ENCODE measurements at regions not wholly inside any gene's neighbourhood (a gene's known extent, or its start where the extent isn't known, plus 50 kb on each side); places are given as distances from the start of the nearest gene placed in this dataset.
"Not testable (repeated sequence)": the region's sequence is repeated elsewhere in the genome, so short reads cannot be mapped to it uniquely, and the experiment has no call there.

DNA sequence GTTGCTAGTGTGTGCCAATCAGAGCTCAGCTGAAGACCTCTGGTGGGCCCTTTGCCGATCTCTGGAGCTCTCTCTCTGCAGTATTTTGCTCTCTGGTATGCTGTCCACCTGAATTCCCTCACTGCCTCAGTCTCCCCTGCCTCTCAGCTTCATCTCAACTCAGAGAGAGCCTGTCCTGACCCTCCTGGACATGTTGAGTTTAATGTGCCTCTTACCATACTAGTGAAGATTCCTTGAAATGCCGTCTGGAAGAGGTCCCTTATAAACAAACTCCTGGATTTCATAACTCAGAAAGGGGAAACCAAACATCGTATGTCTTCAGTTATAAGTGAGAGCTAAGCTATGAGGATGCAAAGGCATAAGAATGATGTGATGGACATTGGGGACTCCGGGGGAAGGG is 231.1 kb upstream of the ZNF217 start:
- 75 to 82% methylated on average over 4 of the region's 4 CpGs for WGBS, 2 donors
- peaks cover 0 to 5% (median 0%) of the 10 kb centered on the region in 4 donors for H3K9me3 ChIP-seq
- peak overlapping the region in 1 of 4 donors; percentile 0 for H3K27ac ChIP-seq
- TF ChIP-seq EP300 (IDR thresholded peaks at IDR 0.05) (no peak), POLR2A (IDR thresholded peaks at IDR 0.05) (no peak)
- TF ChIP-seq, protein P1, sequence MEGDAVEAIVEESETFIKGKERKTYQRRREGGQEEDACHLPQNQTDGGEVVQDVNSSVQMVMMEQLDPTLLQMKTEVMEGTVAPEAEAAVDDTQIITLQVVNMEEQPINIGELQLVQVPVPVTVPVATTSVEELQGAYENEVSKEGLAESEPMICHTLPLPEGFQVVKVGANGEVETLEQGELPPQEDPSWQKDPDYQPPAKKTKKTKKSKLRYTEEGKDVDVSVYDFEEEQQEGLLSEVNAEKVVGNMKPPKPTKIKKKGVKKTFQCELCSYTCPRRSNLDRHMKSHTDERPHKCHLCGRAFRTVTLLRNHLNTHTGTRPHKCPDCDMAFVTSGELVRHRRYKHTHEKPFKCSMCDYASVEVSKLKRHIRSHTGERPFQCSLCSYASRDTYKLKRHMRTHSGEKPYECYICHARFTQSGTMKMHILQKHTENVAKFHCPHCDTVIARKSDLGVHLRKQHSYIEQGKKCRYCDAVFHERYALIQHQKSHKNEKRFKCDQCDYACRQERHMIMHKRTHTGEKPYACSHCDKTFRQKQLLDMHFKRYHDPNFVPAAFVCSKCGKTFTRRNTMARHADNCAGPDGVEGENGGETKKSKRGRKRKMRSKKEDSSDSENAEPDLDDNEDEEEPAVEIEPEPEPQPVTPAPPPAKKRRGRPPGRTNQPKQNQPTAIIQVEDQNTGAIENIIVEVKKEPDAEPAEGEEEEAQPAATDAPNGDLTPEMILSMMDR (IDR thresholded peaks at IDR 0.05), result no peak
- no peaks in the 10 kb centered on the region for H3K27me3 ChIP-seq
- DNase-seq (ENCODE audit: low spot score in 2 of 2), result no peak
- H3K4me3 ChIP-seq, result no peak overlapping the region
- H3K4me1 ChIP-seq, result peaks cover 0 to 34% (median 9%) of the 10 kb centered on the region in 4 donors
- H3K36me3 ChIP-seq, result no peaks in the 10 kb centered on the region

DNA sequence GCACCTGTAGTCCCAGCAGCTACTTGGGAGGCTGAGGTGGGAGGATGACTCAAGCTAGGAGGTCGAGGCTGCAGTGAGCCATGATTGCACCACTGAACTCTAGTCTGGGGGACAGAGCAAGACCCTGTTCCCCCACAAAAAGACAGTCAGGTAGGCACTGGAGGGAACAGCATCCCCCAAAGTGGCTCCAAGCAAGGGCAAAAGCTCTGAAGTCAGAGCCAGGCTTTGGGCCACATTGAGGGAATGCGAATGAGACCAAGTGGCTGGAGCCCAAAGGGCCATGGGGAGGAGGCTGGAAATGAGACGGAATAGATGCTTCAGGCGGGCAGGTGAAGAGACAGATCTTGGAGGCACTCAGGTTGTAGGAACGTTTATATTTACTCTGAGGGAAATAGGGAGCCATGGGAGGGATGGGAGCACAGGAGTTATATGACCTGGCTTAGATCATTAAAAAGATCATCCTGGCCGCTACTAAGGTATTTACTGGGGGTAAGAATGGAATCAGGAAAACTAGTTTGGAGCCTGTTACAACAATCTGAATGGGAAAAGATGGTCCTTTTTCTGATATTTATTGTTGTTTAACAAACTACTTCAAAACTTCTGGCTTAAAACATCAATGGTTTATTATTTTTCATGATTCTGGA is 229.6 kb upstream of the ZNF217 start:
- WGBS, 2 donors, result 86 to 93% methylated on average over 6 of the region's 6 CpGs
- DNase-seq (ENCODE audit: low spot score in 2 of 2), result no peak
- Histone ChIP-seq H3K27ac (no peak overlapping the region), H3K9me3 (peaks cover 0 to 13% (median 0%) of the 10 kb centered on the region in 4 donors), H3K4me1 (peaks cover 0 to 19% (median 5%) of the 10 kb centered on the region in 4 donors), H3K4me3 (no peak overlapping the region), H3K27me3 (no peaks in the 10 kb centered on the region), H3K36me3 (no peaks in the 10 kb centered on the region)
- TF ChIP-seq, protein P1 (IDR thresholded peaks at IDR 0.05), result no peak
- no peak for TF ChIP-seq EP300 (IDR thresholded peaks at IDR 0.05)
- no peak for TF ChIP-seq POLR2A (IDR thresholded peaks at IDR 0.05)

- no peak overlapping the region for H3K4me3 ChIP-seq
- no peak overlapping the region for H3K27ac ChIP-seq
- H3K4me1 ChIP-seq, result peaks cover 0 to 12% (median 5%) of the 10 kb centered on the region in 4 donors
- no peak for DNase-seq (ENCODE audit: low spot score in 2 of 2)
- H3K9me3 ChIP-seq, result peaks cover 0 to 13% (median 0%) of the 10 kb centered on the region in 4 donors
- H3K36me3 ChIP-seq, result no peaks in the 10 kb centered on the region
- no peak for TF ChIP-seq EP300 (IDR thresholded peaks at IDR 0.05)
- no peak for TF ChIP-seq POLR2A (IDR thresholded peaks at IDR 0.05)
- TF ChIP-seq, protein P1 (IDR thresholded peaks at IDR 0.05), result no peak
- no peaks in the 10 kb centered on the region for H3K27me3 ChIP-seq
- WGBS, 2 donors, result 95 to 98% methylated on average over 5 of the region's 5 CpGs
Observed at GRCh38 chr20:53822534-53822933, 228.9 kb upstream of the ZNF217 start.

DNA sequence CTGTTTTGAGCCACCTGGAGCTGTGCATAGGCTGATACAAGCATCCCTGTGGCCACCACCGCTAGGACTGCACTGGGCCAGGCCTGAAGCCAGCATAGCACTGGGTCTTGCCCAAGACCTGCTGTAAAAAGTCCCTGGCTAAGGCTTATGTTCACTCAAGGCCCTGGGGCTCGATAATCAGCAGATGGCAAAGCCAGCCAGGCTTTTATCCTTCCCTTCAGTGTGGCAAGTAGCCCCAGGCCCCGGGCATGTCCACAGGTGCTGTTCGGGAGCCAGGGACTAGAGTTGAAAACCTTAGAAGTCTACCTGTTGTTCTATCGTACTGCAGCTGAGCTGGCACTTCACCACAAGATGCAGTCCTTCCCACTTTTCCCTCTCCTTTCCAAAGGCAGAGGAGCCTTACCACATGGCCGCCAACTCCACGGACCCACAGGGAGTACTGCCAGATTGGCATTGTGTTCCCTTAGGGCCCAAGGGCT is 226.4 kb upstream of the ZNF217 start:
- DNase-seq (ENCODE audit: low spot score in 2 of 2), result no peak
- no peak overlapping the region for H3K27ac ChIP-seq
- WGBS, 2 donors, result 97 to 99% methylated on average over 7 of the region's 7 CpGs
- peaks cover 0 to 13% (median 0%) of the 10 kb centered on the region in 4 donors for H3K9me3 ChIP-seq
- TF ChIP-seq EP300 (IDR thresholded peaks at IDR 0.05) (no peak), POLR2A (IDR thresholded peaks at IDR 0.05) (no peak)
- TF ChIP-seq, protein P1 (IDR thresholded peaks at IDR 0.05), result no peak
- no peaks in the 10 kb centered on the region for H3K4me1 ChIP-seq
- H3K27me3 ChIP-seq, result no peaks in the 10 kb centered on the region
- no peaks in the 10 kb centered on the region for H3K36me3 ChIP-seq
- no peak overlapping the region for H3K4me3 ChIP-seq

- peaks cover 0 to 13% (median 0%) of the 10 kb centered on the region in 4 donors for H3K9me3 ChIP-seq
- no peaks in the 10 kb centered on the region for H3K27me3 ChIP-seq
- DNase-seq (ENCODE audit: low spot score in 2 of 2), result no peak
- no peaks in the 10 kb centered on the region for H3K36me3 ChIP-seq
- no peak overlapping the region for H3K27ac ChIP-seq
- TF ChIP-seq POLR2A (IDR thresholded peaks at IDR 0.05) (no peak), EP300 (IDR thresholded peaks at IDR 0.05) (no peak)
- TF ChIP-seq, protein P1 (IDR thresholded peaks at IDR 0.05), result no peak
- no peak overlapping the region for H3K4me3 ChIP-seq
- H3K4me1 ChIP-seq, result no peaks in the 10 kb centered on the region
Observed at GRCh38 chr20:53818457-53819177, 225.0 kb upstream of the ZNF217 start.

DNA sequence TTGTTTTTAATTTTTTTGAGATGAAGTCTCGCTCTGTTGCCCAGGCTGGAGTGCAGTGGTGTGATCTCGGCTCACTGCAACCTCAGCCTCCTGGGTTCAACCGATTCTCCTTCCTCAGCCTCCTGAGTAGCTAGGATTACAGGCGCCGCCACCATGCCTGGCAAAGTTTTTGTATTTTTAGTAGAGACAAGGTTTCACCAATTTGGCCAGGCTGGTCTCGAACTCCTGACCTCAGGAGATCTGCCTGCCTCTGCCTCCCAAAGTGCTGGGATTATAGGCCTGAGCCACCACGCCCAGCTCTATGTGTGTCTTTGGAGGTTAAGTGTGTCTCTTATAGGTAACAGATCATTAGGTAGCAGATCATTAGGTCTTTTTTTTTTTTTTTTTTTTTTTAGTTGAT is 223.9 kb upstream of the ZNF217 start:
- not testable (repeated sequence) for H3K4me3 ChIP-seq; H3K4me1 ChIP-seq; H3K36me3 ChIP-seq; H3K27me3 ChIP-seq; DNase-seq (ENCODE audit: low spot score in 2 of 2); H3K27ac ChIP-seq
- WGBS, 2 donors, result 97 to 98% methylated on average over 7 of the region's 7 CpGs
- H3K9me3 ChIP-seq, result peaks cover 0 to 13% (median 0%) of the 10 kb centered on the region in 4 donors
